ENCODE measurements at regions not wholly inside any gene's neighbourhood (a gene's known extent, or its start where the extent isn't known, plus 50 kb on each side); places are given as distances from the start of the nearest gene placed in this dataset.

DNA sequence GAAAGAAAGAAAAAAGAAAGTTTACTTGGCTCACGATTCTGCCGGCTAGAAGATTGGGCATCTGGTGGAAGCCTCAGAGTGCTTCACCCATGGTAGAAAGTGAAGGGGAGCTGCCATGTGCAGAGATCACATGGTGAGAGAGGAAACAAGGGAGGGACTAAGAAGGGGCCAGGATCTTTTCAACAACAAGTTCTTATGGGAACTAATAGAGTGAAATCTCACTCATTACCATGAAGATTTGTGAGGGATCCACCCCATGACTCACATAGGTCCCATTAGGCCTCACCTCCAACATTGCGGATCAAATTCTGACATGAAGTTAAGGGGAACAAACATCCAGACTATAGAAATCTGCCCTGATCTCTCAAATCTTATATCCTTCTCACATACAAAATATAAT is 61.3 kb upstream of the UGT8 start:
- intact Hi-C loops (cut with micrococcal nuclease), result no loop called here
- Mint-ChIP-seq H3K9me3 (no peaks in the 10 kb centered on the region), H3K36me3 (ENCODE audit: low read depth) (no peaks in the 10 kb centered on the region), H3K4me1 (ENCODE audit: low read depth) (no peaks in the 10 kb centered on the region), H3K27ac (no peak overlapping the region), H3K27me3 (ENCODE audit: low read depth) (no peaks in the 10 kb centered on the region), H3K4me3 (ENCODE audit: low read depth) (no peak overlapping the region)
- no peak for DNase-seq (ENCODE audit: low spot score)

DNA sequence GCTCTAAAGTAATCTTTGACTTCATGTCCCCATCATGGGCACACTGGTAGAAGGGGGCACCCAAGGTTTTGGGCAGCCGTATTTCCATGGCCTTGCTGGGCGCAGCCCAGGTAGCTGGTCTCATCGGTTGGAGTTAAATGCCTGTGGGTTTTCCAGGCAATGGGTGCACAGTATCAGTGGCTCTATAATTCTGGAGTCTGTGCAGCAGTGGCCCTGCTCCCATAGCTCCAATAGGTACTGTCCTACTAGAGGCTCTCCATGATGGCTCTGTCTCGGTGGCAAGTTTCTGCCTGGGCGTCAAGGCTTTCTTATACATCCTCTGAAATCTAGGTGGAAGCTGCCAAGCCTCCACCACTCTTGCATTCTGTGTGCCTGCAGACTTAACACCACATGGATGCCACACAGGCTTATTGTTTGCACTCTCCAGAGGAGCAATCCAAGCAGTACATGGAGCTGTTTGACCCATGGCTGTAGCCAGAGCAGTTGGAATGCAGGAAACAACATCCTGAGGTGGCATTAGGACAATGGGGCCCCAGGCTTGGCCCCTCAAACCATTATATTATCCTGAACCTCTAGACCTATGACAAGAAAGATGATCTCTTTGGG is 60.5 kb upstream of the UGT8 start:
- no peaks in the 10 kb centered on the region for H3K9me3 Mint-ChIP-seq
- H3K4me1 Mint-ChIP-seq (ENCODE audit: low read depth), result no peaks in the 10 kb centered on the region
- intact Hi-C loops (cut with micrococcal nuclease), result no loop called here
- no peak for DNase-seq (ENCODE audit: low spot score)
- no peaks in the 10 kb centered on the region for H3K27me3 Mint-ChIP-seq (ENCODE audit: low read depth)
- no peak overlapping the region for H3K4me3 Mint-ChIP-seq (ENCODE audit: low read depth)
- H3K36me3 Mint-ChIP-seq (ENCODE audit: low read depth), result no peaks in the 10 kb centered on the region
- H3K27ac Mint-ChIP-seq, result no peak overlapping the region

DNA sequence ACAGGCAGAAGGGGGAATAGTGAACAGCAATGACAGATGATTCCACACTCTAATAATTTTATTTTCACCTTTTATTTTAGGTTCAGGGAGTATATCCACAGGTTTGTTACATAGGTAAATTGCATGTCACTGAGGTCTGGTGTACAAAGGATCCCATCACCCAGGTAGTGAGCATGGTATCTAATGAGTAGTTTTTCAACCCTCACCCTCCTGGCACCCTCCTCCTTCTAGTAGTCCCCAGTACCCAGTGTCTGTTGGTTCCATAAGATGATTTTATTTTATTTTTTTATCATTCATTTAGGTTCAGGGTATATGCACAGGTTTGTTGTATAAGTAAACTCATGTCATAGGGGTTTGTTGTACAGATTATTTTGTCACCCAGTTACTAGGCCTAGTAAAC is 58.6 kb upstream of the UGT8 start:
- no peaks in the 10 kb centered on the region for H3K9me3 Mint-ChIP-seq
- no peaks in the 10 kb centered on the region for H3K36me3 Mint-ChIP-seq (ENCODE audit: low read depth)
- intact Hi-C loops (cut with micrococcal nuclease), result no loop called here
- H3K4me3 Mint-ChIP-seq (ENCODE audit: low read depth), result no peak overlapping the region
- H3K27ac Mint-ChIP-seq, result no peak overlapping the region
- DNase-seq (ENCODE audit: low spot score), result no peak
- H3K4me1 Mint-ChIP-seq (ENCODE audit: low read depth), result no peaks in the 10 kb centered on the region
- H3K27me3 Mint-ChIP-seq (ENCODE audit: low read depth), result no peaks in the 10 kb centered on the region

DNA sequence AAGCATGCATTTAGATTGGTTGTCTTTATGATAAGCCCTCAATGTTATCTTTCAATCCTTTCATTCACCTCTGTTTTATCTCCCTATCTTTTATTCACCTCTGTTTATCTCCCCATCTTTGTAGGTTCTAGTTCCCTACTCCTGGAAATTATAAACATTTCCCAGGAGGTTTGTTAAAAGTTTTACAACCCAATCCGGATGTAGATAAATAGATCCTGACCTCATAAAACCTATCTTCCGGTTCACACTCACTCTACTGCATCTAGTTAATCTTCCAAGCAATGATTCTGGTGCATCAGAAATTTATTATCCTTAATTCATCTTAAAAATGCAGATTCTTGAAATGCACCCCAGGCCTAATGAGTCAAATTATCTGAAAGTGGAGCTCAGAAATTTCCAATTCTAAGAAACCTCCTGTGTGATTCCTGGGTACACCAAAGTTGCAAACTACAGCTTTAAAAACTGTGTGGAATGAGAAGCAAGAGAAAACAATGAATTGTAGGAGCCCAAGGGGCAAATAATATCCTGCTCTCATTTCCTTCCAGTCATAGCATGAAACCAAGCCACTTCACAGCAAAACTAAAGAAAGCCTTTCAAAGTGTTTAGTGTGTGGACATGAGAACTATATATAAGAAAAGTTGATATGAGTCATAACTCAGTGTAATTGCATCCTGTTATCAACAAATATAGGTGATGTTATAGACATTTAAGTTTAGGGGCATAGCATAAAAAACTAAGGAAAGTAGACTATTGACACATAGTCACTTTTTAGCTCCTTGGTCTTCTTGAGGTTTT is 51.1 kb upstream of the UGT8 start:
- no peaks in the 10 kb centered on the region for H3K27me3 Mint-ChIP-seq (ENCODE audit: low read depth)
- no peak for DNase-seq (ENCODE audit: low spot score)
- intact Hi-C loops (cut with micrococcal nuclease), result no loop called here
- no peak overlapping the region for H3K4me3 Mint-ChIP-seq (ENCODE audit: low read depth)
- no peaks in the 10 kb centered on the region for H3K36me3 Mint-ChIP-seq (ENCODE audit: low read depth)
- no peaks in the 10 kb centered on the region for H3K4me1 Mint-ChIP-seq (ENCODE audit: low read depth)
- peaks cover 11% of the 10 kb centered on the region for H3K9me3 Mint-ChIP-seq
- no peak overlapping the region for H3K27ac Mint-ChIP-seq
